HEK293 (cell line): ENCODE measurements at regions not wholly inside any gene's neighbourhood (a gene's known extent, or its start where the extent isn't known, plus 50 kb on each side); places are given as distances from the start of the nearest gene placed in this dataset.

Source experiments
- CTCF ChIA-PET: fragments of 350-600 bp; formaldehyde crosslinking; extraction: SDS; loops from one replicate; lab custom pipeline; 2021; ENCODE audit warnings: antibody characterized with exemption; lab: Yijun Ruan, JAX
- POLR2A ChIA-PET: fragments of 300-600 bp; formaldehyde crosslinking; extraction: SDS; loops from one replicate; lab custom pipeline; 2020; ENCODE audit warnings: antibody characterized with exemption, inconsistent platforms; lab: Yijun Ruan, JAX
- H3K27ac ChIP-seq: fragments of 200-500 bp; sonication (Bioruptor generic); 2 replicates; pipeline ENCODE4 v1.5.1; 2014; ENCODE audit warnings: low read depth, low read length, control low read depth, inconsistent platforms; ENCODE audit errors: extremely low read depth
- H3K36me3 ChIP-seq, 2 experiments: fragments of 200-500 bp in 1 of 2; sonication (Bioruptor generic) in 1 of 2; 1 replicate in 1 of 2; 2 replicates in 1 of 2; pipeline ENCODE4 v1.5.1; 2014 to 2017; ENCODE audit warnings: inconsistent platforms in 2 of 2, low read length in 2 of 2; ENCODE audit not compliant: control insufficient read depth in 2 of 2, insufficient read depth in 1 of 2
- H3K4me1 ChIP-seq: fragments of 200-500 bp; sonication (Bioruptor generic); 2 replicates; pipeline ENCODE4 v1.5.1; 2014; ENCODE audit warnings: mild to moderate bottlenecking, low read length, inconsistent platforms; ENCODE audit not compliant: control insufficient read depth, insufficient read depth
- H3K4me3 ChIP-seq: 2 replicates; pipeline ENCODE4 v1.5.1; 2011; ENCODE audit warnings: low read depth, mild to moderate bottlenecking, control low read depth, low read length, moderate library complexity
- H3K9me3 ChIP-seq: fragments of 200-500 bp; sonication (Bioruptor generic); 2 replicates; pipeline ENCODE4 v1.5.1; 2014; ENCODE audit warnings: low read depth, low read length, inconsistent platforms; ENCODE audit not compliant: control insufficient read depth, insufficient read depth
- BCL11A ChIP-seq: fragments of 450-650 bp; formaldehyde crosslinking; IDR thresholded peaks from 2 replicates; pipeline ENCODE4 v1.5.1; 2016; ENCODE audit warnings: low read depth, missing biosample characterization, missing genetic modification characterization
- EGR2 ChIP-seq: fragments of 450-650 bp; formaldehyde crosslinking; IDR thresholded peaks from 2 replicates; pipeline ENCODE4 v1.5.1; 2016; ENCODE audit warnings: low read depth, missing biosample characterization, missing genetic modification characterization
- GLIS1 ChIP-seq: fragments of 450-650 bp; formaldehyde crosslinking; IDR thresholded peaks from 2 replicates; pipeline ENCODE4 v1.5.1; 2016; ENCODE audit warnings: missing biosample characterization, missing genetic modification characterization
- HOXC10 ChIP-seq: sonication (generic); formaldehyde crosslinking; IDR thresholded peaks from 2 replicates; pipeline ENCODE4 v1.8.1; 2023; ENCODE audit warnings: mild to moderate bottlenecking, missing genetic modification reagents
- HOXD13 ChIP-seq: sonication (generic); formaldehyde crosslinking; IDR thresholded peaks from 2 replicates; pipeline ENCODE4 v1.8.0; 2022; ENCODE audit warnings: missing genetic modification reagents, borderline replicate concordance
- KLF9 ChIP-seq: fragments of 450-650 bp; formaldehyde crosslinking; IDR thresholded peaks from 2 replicates; pipeline ENCODE4 v1.5.1; 2016; ENCODE audit warnings: missing biosample characterization, missing genetic modification characterization, low read depth
- MYNN ChIP-seq: fragments of 450-650 bp; formaldehyde crosslinking; IDR thresholded peaks from 2 replicates; pipeline ENCODE4 v1.5.1; 2016; ENCODE audit warnings: missing biosample characterization, missing genetic modification characterization, borderline replicate concordance
- SCRT2 ChIP-seq: fragments of 450-650 bp; formaldehyde crosslinking; IDR thresholded peaks from 2 replicates; pipeline ENCODE4 v1.5.1; 2016; ENCODE audit warnings: missing biosample characterization, missing genetic modification characterization
- ZNF157 ChIP-seq: fragments of 450-650 bp; formaldehyde crosslinking; IDR thresholded peaks from 2 replicates; pipeline ENCODE4 v1.5.1; 2016; ENCODE audit warnings: missing biosample characterization, missing genetic modification characterization
- ZNF221 ChIP-seq: fragments of 450-650 bp; formaldehyde crosslinking; IDR thresholded peaks from 2 replicates; pipeline ENCODE4 v1.5.1; 2017; ENCODE audit warnings: missing biosample characterization, missing genetic modification characterization, borderline replicate concordance
- ZNF335 ChIP-seq: fragments of 450-650 bp; formaldehyde crosslinking; conservative IDR thresholded peaks from 2 replicates; pipeline ENCODE4 v1.5.1; 2016; ENCODE audit warnings: missing biosample characterization, missing genetic modification characterization
- ZNF341 ChIP-seq: fragments of 450-650 bp; formaldehyde crosslinking; IDR thresholded peaks from 2 replicates; pipeline ENCODE4; 2016; ENCODE audit warnings: low read depth, missing biosample characterization, missing genetic modification characterization
- ZNF510 ChIP-seq: fragments of 450-650 bp; formaldehyde crosslinking; IDR thresholded peaks from 2 replicates; pipeline ENCODE4 v1.5.1; 2018; ENCODE audit warnings: mild to moderate bottlenecking, missing genetic modification characterization, missing biosample characterization; ENCODE audit not compliant: insufficient replicate concordance
- ZNF514 ChIP-seq: fragments of 450-650 bp; formaldehyde crosslinking; IDR thresholded peaks from 2 replicates; pipeline ENCODE4 v1.5.1; 2016; ENCODE audit warnings: missing biosample characterization, missing genetic modification characterization
- ZNF521 ChIP-seq: fragments of 450-650 bp; formaldehyde crosslinking; IDR thresholded peaks from 2 replicates; pipeline ENCODE4 v1.5.1; 2017; ENCODE audit warnings: missing biosample characterization, mild to moderate bottlenecking, missing genetic modification characterization
- ZNF701 ChIP-seq: fragments of 450-650 bp; formaldehyde crosslinking; IDR thresholded peaks from 2 replicates; pipeline ENCODE4 v1.5.1; 2016; ENCODE audit warnings: missing biosample characterization, missing genetic modification characterization
- ZNF707 ChIP-seq: fragments of 450-650 bp; formaldehyde crosslinking; IDR thresholded peaks from 2 replicates; pipeline ENCODE4 v1.5.1; 2016; ENCODE audit warnings: missing biosample characterization, missing genetic modification characterization
- ZNF76 ChIP-seq: fragments of 450-650 bp; formaldehyde crosslinking; IDR thresholded peaks from 2 replicates; pipeline ENCODE4; 2016; ENCODE audit warnings: low read depth, missing biosample characterization, missing genetic modification characterization, borderline replicate concordance
- TF ChIP-seq, protein P1 (sequence below): fragments of 450-650 bp; formaldehyde crosslinking; IDR thresholded peaks from 2 replicates; pipeline ENCODE4 v1.5.1; 2016; ENCODE audit warnings: missing biosample characterization, missing genetic modification characterization, borderline replicate concordance
- TF ChIP-seq, protein P2 (sequence below): fragments of 450-650 bp; formaldehyde crosslinking; IDR thresholded peaks from 2 replicates; pipeline ENCODE4 v1.5.1; 2017; ENCODE audit warnings: missing biosample characterization, missing genetic modification characterization
- TF ChIP-seq, protein P3 (sequence below): fragments of 450-650 bp; formaldehyde crosslinking; IDR thresholded peaks from 2 replicates; pipeline ENCODE4 v1.5.1; 2016; ENCODE audit warnings: missing biosample characterization, missing genetic modification characterization
- TF ChIP-seq, protein P4 (sequence below): fragments of 450-650 bp; formaldehyde crosslinking; IDR thresholded peaks from 2 replicates; pipeline ENCODE4 v1.5.1; 2016; ENCODE audit warnings: missing biosample characterization, missing genetic modification characterization, borderline replicate concordance
- TF ChIP-seq, protein P5 (sequence below): fragments of 450-650 bp; formaldehyde crosslinking; IDR thresholded peaks from 2 replicates; pipeline ENCODE4 v1.5.1; 2016; ENCODE audit warnings: missing biosample characterization, missing genetic modification characterization

DNA sequence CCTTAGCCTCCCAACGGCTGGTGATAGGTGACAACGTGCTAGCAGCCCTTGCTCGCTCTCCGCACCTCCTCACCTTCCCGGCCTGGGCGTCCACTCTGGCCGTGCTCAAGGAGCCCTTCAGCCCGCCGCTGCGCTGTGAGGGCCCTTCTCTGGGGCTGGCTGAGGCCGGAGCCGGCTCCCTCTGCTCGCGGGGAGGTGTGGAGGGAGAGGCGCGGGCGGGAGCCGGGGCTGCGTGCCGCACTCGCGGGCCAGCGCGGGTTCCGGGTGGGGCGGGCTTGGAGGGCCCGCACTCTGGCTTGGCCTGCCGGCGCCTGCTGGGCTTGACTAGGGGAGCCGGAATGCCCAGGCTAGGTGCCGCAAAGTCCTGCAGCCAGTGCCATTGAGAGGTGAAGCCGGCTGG, 131.1 kb downstream of the CCER1 start:
- Histone ChIP-seq H3K27ac (no peak overlapping the region), H3K4me3 (no peak overlapping the region), H3K36me3 (no peaks in the 10 kb centered on the region), H3K9me3 (no peaks in the 10 kb centered on the region), H3K4me1 (no peaks in the 10 kb centered on the region)
- TF ChIP-seq ZNF701 (tag by site-specific recombination) (no peak), MYNN (tag by site-specific recombination) (no peak), ZNF514 (tag by site-specific recombination) (no peak), ZNF510 (tag by site-specific recombination) (no peak), KLF9 (tag by site-specific recombination) (no peak), ZNF707 (tag by site-specific recombination) (no peak), SCRT2 (tag by site-specific recombination) (no peak), HOXC10 (CRISPR knock-in tag) (no peak), ZNF76 (tag by site-specific recombination) (no peak)
- TF ChIP-seq, protein P1, sequence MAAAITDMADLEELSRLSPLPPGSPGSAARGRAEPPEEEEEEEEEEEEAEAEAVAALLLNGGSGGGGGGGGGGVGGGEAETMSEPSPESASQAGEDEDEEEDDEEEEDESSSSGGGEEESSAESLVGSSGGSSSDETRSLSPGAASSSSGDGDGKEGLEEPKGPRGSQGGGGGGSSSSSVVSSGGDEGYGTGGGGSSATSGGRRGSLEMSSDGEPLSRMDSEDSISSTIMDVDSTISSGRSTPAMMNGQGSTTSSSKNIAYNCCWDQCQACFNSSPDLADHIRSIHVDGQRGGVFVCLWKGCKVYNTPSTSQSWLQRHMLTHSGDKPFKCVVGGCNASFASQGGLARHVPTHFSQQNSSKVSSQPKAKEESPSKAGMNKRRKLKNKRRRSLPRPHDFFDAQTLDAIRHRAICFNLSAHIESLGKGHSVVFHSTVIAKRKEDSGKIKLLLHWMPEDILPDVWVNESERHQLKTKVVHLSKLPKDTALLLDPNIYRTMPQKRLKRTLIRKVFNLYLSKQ (tag by site-specific recombination) = no peak
- TF ChIP-seq, protein P2, sequence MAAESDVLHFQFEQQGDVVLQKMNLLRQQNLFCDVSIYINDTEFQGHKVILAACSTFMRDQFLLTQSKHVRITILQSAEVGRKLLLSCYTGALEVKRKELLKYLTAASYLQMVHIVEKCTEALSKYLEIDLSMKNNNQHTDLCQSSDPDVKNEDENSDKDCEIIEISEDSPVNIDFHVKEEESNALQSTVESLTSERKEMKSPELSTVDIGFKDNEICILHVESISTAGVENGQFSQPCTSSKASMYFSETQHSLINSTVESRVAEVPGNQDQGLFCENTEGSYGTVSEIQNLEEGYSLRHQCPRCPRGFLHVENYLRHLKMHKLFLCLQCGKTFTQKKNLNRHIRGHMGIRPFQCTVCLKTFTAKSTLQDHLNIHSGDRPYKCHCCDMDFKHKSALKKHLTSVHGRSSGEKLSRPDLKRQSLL (tag by site-specific recombination) = no peak
- ChIA-PET CTCF (interaction anchor here (0.6 kb wide), 1 partner anchor 1281 kb away, joined by 4 read pairs; no protein-coding TSS in a partner anchor), POLR2A (no interaction called here)

DNA sequence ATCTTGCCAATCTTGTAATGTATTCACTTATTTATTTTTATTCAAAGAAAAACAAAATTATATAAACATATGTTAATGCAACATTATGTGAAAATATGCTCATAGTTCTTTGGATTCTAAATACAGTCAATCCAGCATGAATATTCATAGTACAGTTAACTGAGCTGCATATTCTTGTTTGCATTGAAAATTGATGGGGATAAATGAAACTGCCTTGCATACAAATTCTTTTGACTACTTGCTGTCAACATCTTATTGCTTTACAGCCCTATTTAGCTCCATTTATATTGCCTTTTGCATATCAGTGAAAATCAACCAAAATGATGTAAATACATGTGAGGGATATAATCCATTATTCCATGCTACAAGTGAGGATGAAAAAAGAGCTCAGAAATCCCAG, 135.3 kb downstream of the CCER1 start:
- ChIA-PET POLR2A (no interaction called here), CTCF (interaction anchor here (0.5 kb wide), 1 partner anchor 38 kb away, joined by 3 read pairs; no protein-coding TSS in a partner anchor)
- H3K4me1 ChIP-seq = no peaks in the 10 kb centered on the region
- H3K4me3 ChIP-seq = no peak overlapping the region
- H3K9me3 ChIP-seq = no peaks in the 10 kb centered on the region
- H3K36me3 ChIP-seq = no peaks in the 10 kb centered on the region
- H3K27ac ChIP-seq = no peak overlapping the region
- TF ChIP-seq EGR2 (tag by site-specific recombination) (no peak), ZNF157 (no peak), ZNF341 (tag by site-specific recombination) (no peak), ZNF510 (tag by site-specific recombination) (no peak), ZNF335 (tag by site-specific recombination) (no peak), ZNF521 (no peak), HOXD13 (CRISPR knock-in tag) (no peak), BCL11A (tag by site-specific recombination) (no peak), ZNF221 (no peak), GLIS1 (tag by site-specific recombination) (no peak)
- TF ChIP-seq, protein P3, sequence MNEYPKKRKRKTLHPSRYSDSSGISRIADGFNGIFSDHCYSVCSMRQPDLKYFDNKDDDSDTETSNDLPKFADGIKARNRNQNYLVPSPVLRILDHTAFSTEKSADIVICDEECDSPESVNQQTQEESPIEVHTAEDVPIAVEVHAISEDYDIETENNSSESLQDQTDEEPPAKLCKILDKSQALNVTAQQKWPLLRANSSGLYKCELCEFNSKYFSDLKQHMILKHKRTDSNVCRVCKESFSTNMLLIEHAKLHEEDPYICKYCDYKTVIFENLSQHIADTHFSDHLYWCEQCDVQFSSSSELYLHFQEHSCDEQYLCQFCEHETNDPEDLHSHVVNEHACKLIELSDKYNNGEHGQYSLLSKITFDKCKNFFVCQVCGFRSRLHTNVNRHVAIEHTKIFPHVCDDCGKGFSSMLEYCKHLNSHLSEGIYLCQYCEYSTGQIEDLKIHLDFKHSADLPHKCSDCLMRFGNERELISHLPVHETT (tag by site-specific recombination) = no peak
- TF ChIP-seq, protein P4, sequence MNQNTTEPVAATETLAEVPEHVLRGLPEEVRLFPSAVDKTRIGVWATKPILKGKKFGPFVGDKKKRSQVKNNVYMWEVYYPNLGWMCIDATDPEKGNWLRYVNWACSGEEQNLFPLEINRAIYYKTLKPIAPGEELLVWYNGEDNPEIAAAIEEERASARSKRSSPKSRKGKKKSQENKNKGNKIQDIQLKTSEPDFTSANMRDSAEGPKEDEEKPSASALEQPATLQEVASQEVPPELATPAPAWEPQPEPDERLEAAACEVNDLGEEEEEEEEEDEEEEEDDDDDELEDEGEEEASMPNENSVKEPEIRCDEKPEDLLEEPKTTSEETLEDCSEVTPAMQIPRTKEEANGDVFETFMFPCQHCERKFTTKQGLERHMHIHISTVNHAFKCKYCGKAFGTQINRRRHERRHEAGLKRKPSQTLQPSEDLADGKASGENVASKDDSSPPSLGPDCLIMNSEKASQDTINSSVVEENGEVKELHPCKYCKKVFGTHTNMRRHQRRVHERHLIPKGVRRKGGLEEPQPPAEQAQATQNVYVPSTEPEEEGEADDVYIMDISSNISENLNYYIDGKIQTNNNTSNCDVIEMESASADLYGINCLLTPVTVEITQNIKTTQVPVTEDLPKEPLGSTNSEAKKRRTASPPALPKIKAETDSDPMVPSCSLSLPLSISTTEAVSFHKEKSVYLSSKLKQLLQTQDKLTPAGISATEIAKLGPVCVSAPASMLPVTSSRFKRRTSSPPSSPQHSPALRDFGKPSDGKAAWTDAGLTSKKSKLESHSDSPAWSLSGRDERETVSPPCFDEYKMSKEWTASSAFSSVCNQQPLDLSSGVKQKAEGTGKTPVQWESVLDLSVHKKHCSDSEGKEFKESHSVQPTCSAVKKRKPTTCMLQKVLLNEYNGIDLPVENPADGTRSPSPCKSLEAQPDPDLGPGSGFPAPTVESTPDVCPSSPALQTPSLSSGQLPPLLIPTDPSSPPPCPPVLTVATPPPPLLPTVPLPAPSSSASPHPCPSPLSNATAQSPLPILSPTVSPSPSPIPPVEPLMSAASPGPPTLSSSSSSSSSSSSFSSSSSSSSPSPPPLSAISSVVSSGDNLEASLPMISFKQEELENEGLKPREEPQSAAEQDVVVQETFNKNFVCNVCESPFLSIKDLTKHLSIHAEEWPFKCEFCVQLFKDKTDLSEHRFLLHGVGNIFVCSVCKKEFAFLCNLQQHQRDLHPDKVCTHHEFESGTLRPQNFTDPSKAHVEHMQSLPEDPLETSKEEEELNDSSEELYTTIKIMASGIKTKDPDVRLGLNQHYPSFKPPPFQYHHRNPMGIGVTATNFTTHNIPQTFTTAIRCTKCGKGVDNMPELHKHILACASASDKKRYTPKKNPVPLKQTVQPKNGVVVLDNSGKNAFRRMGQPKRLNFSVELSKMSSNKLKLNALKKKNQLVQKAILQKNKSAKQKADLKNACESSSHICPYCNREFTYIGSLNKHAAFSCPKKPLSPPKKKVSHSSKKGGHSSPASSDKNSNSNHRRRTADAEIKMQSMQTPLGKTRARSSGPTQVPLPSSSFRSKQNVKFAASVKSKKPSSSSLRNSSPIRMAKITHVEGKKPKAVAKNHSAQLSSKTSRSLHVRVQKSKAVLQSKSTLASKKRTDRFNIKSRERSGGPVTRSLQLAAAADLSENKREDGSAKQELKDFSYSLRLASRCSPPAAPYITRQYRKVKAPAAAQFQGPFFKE (tag by site-specific recombination) = no peak
- TF ChIP-seq, protein P5, sequence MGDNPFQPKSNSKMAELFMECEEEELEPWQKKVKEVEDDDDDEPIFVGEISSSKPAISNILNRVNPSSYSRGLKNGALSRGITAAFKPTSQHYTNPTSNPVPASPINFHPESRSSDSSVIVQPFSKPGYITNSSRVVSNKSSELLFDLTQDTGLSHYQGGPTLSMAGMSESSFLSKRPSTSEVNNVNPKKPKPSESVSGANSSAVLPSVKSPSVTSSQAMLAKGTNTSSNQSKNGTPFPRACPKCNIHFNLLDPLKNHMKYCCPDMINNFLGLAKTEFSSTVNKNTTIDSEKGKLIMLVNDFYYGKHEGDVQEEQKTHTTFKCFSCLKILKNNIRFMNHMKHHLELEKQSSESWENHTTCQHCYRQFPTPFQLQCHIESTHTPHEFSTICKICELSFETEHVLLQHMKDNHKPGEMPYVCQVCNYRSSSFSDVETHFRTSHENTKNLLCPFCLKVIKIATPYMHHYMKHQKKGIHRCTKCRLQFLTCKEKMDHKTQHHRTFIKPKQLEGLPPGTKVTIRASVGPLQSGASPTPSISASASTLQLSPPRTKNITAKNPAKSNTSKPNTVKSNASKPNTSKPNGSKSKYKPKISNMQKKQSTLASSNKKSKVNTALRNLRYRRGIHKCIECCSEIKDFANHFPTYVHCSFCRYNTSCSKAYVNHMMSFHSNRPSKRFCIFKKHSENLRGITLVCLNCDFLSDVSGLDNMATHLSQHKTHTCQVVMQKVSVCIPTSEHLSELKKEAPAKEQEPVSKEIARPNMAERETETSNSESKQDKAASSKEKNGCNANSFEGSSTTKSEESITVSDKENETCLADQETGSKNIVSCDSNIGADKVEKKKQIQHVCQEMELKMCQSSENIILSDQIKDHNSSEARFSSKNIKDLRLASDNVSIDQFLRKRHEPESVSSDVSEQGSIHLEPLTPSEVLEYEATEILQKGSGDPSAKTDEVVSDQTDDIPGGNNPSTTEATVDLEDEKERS = no peak
